ENCODE measurements at regions not wholly inside any gene's neighbourhood (a gene's known extent, or its start where the extent isn't known, plus 50 kb on each side); places are given as distances from the start of the nearest gene placed in this dataset.

- Mint-ChIP-seq H3K4me1 (peaks cover 34% of the 10 kb centered on the region), H3K4me3 (no peak overlapping the region), H3K27me3 (ENCODE audit: insufficient read depth) (no peaks in the 10 kb centered on the region), H3K9me3 (peaks cover 10% of the 10 kb centered on the region), H3K36me3 (ENCODE audit: low read depth) (peaks cover 2% of the 10 kb centered on the region), H3K27ac (no peak overlapping the region)
- no peak for DNase-seq
- Histone ChIP-seq H3K36me3 (ENCODE audit: control insufficient read depth, insufficient read depth, low read length) (no peaks in the 10 kb centered on the region), H3K27ac (ENCODE audit: low read depth, low read length) (no peak overlapping the region), H3K9me3 (ENCODE audit: control insufficient read depth, low read length) (peaks cover 11% of the 10 kb centered on the region), H3K4me1 (ENCODE audit: control insufficient read depth, insufficient read depth, low read length) (peaks cover 10% of the 10 kb centered on the region), H3K4me3 (ENCODE audit: low read length) (peak overlapping the region; percentile 70), H3K27me3 (ENCODE audit: control insufficient read depth, insufficient read depth, low read length, poor library complexity, severe bottlenecking) (no peaks in the 10 kb centered on the region), H3K9ac (ENCODE audit: extremely low read depth, low read length, poor library complexity, severe bottlenecking) (no peak overlapping the region)
- WGBS, 2 experiments (ENCODE audit: insufficient coverage in 1 of 2, insufficient read length in 1 of 2), result 91 to 100% methylated on average over 1 to 3 of the region's 3 CpGs
- no peak for TF ChIP-seq CTCF (conservative IDR thresholded peaks at IDR 0.05)
These were observed 912.7 kb upstream of the LRFN5 start for GRCh38 chr14:40694023-40694422.

GRCh38 chr14:40691066-40691465, 915.6 kb upstream of the LRFN5 start:
- H3K36me3 Mint-ChIP-seq (ENCODE audit: low read depth), result peaks cover 2% of the 10 kb centered on the region
- Histone ChIP-seq H3K4me3 (ENCODE audit: low read length) (no peak overlapping the region), H3K36me3 (ENCODE audit: control insufficient read depth, insufficient read depth, low read length) (no peaks in the 10 kb centered on the region), H3K27me3 (ENCODE audit: control insufficient read depth, insufficient read depth, low read length, poor library complexity, severe bottlenecking) (no peaks in the 10 kb centered on the region), H3K9ac (ENCODE audit: extremely low read depth, low read length, poor library complexity, severe bottlenecking) (no peak overlapping the region), H3K9me3 (ENCODE audit: control insufficient read depth, low read length) (peaks cover 11% of the 10 kb centered on the region), H3K27ac (ENCODE audit: low read depth, low read length) (no peak overlapping the region), H3K4me1 (ENCODE audit: control insufficient read depth, insufficient read depth, low read length) (peaks cover 10% of the 10 kb centered on the region)
- peaks cover 10% of the 10 kb centered on the region for H3K9me3 Mint-ChIP-seq
- no peak overlapping the region for H3K27ac Mint-ChIP-seq
- H3K4me3 Mint-ChIP-seq, result no peak overlapping the region
- no peak for DNase-seq
- no peak for TF ChIP-seq CTCF (conservative IDR thresholded peaks at IDR 0.05)
- H3K4me1 Mint-ChIP-seq, result peaks cover 24% of the 10 kb centered on the region
- 90 to 100% methylated on average over 1 to 2 of the region's 2 CpGs for WGBS, 2 experiments (ENCODE audit: insufficient coverage in 1 of 2, insufficient read length in 1 of 2)
- H3K27me3 Mint-ChIP-seq (ENCODE audit: insufficient read depth), result no peaks in the 10 kb centered on the region

GRCh38 chr14:40685764-40686163, 920.9 kb upstream of the LRFN5 start:
- H3K4me1 Mint-ChIP-seq, result peaks cover 10% of the 10 kb centered on the region
- H3K27me3 Mint-ChIP-seq (ENCODE audit: insufficient read depth), result no peaks in the 10 kb centered on the region
- Histone ChIP-seq H3K27ac (ENCODE audit: low read depth, low read length) (no peak overlapping the region), H3K4me1 (ENCODE audit: control insufficient read depth, insufficient read depth, low read length) (no peaks in the 10 kb centered on the region), H3K27me3 (ENCODE audit: control insufficient read depth, insufficient read depth, low read length, poor library complexity, severe bottlenecking) (no peaks in the 10 kb centered on the region), H3K4me3 (ENCODE audit: low read length) (no peak overlapping the region), H3K36me3 (ENCODE audit: control insufficient read depth, insufficient read depth, low read length) (no peaks in the 10 kb centered on the region), H3K9ac (ENCODE audit: extremely low read depth, low read length, poor library complexity, severe bottlenecking) (no peak overlapping the region), H3K9me3 (ENCODE audit: control insufficient read depth, low read length) (no peaks in the 10 kb centered on the region)
- no peak for DNase-seq
- H3K9me3 Mint-ChIP-seq, result no peaks in the 10 kb centered on the region
- no peak for TF ChIP-seq CTCF (conservative IDR thresholded peaks at IDR 0.05)
- no peak overlapping the region for H3K27ac Mint-ChIP-seq
- H3K4me3 Mint-ChIP-seq, result no peak overlapping the region
- H3K36me3 Mint-ChIP-seq (ENCODE audit: low read depth), result peaks cover 2% of the 10 kb centered on the region
- WGBS, 2 experiments (ENCODE audit: insufficient coverage in 1 of 2, insufficient read length in 1 of 2), result 90 to 95% methylated on average over 1 of the region's 1 CpG
